Astrocyte (in vitro differentiated cells and primary cell): ENCODE measurements at regions not wholly inside any gene's neighbourhood (a gene's known extent, or its start where the extent isn't known, plus 50 kb on each side); places are given as distances from the start of the nearest gene placed in this dataset.
"Not testable (repeated sequence)": the region's sequence is repeated elsewhere in the genome, so short reads cannot be mapped to it uniquely, and the experiment has no call there.

ENCODE experiments used
- DNase-seq: peaks from one replicate; pipeline ENCODE4 v3.0.0-alpha.2; 2010; ENCODE audit warnings: low read depth
- FAIRE-seq: peaks from 2 replicates; lab custom pipeline; 2011; peaks lifted over from hg19 to GRCh38; lab: Jason Lieb, UNC
- H2AFZ ChIP-seq: 2 replicates; pipeline ENCODE4 v1.6.0; 2012; ENCODE audit warnings: low read depth, low read length, inconsistent platforms
- H3K27ac ChIP-seq: 2 replicates; pipeline ENCODE4 v1.5.1; 2011; ENCODE audit warnings: low read depth, low read length, inconsistent platforms
- H3K27me3 ChIP-seq: 2 replicates; pipeline ENCODE4 v1.6.0; 2011; ENCODE audit warnings: low read length, inconsistent platforms; ENCODE audit not compliant: insufficient read depth
- H3K36me3 ChIP-seq: 2 replicates; pipeline ENCODE4 v1.5.1; 2011; ENCODE audit warnings: low read length, inconsistent platforms; ENCODE audit not compliant: insufficient read depth
- H3K4me1 ChIP-seq: 2 replicates; pipeline ENCODE4 v1.5.1; 2011; ENCODE audit warnings: low read length, inconsistent platforms; ENCODE audit not compliant: insufficient read depth
- H3K4me2 ChIP-seq: 2 replicates; pipeline ENCODE4 v1.6.0; 2012; ENCODE audit warnings: low read length, inconsistent platforms
- H3K4me3 ChIP-seq: 2 replicates; pipeline ENCODE4 v1.5.1; 2011; ENCODE audit warnings: low read depth, mild to moderate bottlenecking, low read length, inconsistent platforms; ENCODE audit not compliant: insufficient read depth
- H3K79me2 ChIP-seq: 2 replicates; pipeline ENCODE4 v1.6.0; 2012; ENCODE audit warnings: mild to moderate bottlenecking, low read length, inconsistent platforms; ENCODE audit not compliant: insufficient read depth
- H3K9ac ChIP-seq: 2 replicates; pipeline ENCODE4 v1.6.0; 2012; ENCODE audit warnings: mild to moderate bottlenecking, low read length, inconsistent platforms
- H3K9me3 ChIP-seq: 2 replicates; pipeline ENCODE4 v1.5.1; 2012; ENCODE audit warnings: low read depth, mild to moderate bottlenecking, low read length, inconsistent platforms; ENCODE audit not compliant: insufficient read depth
- H4K20me1 ChIP-seq: 2 replicates; pipeline ENCODE4 v1.6.0; 2012; ENCODE audit warnings: low read length, inconsistent platforms; ENCODE audit not compliant: insufficient read depth
- H3K27ac Mint-ChIP-seq: one replicate; pipeline ENCODE4 v1.8.0; 2021; ENCODE audit warnings: mild to moderate bottlenecking, mixed read lengths; ENCODE audit not compliant: unreplicated experiment
- H3K27me3 Mint-ChIP-seq: one replicate; pipeline ENCODE4 v1.8.0; 2021; ENCODE audit warnings: low read depth, mixed read lengths; ENCODE audit not compliant: unreplicated experiment
- H3K36me3 Mint-ChIP-seq: one replicate; pipeline ENCODE4 v1.8.0; 2021; ENCODE audit warnings: low read depth, mixed read lengths; ENCODE audit not compliant: unreplicated experiment
- H3K4me1 Mint-ChIP-seq: one replicate; pipeline ENCODE4 v1.8.0; 2021; ENCODE audit warnings: low read depth, mixed read lengths; ENCODE audit not compliant: unreplicated experiment
- H3K4me3 Mint-ChIP-seq: one replicate; pipeline ENCODE4 v1.8.0; 2021; ENCODE audit warnings: mild to moderate bottlenecking, moderate library complexity, mixed read lengths; ENCODE audit not compliant: unreplicated experiment
- H3K9me3 Mint-ChIP-seq: one replicate; pipeline ENCODE4 v1.8.0; 2021; ENCODE audit warnings: mild to moderate bottlenecking, mixed read lengths; ENCODE audit not compliant: unreplicated experiment
- EZH2 ChIP-seq: IDR thresholded peaks from 2 replicates; pipeline ENCODE4 v1.6.1; 2012; ENCODE audit warnings: mild to moderate bottlenecking, low read length, inconsistent platforms; ENCODE audit not compliant: insufficient read depth
- TF ChIP-seq, protein P1 (sequence below): IDR thresholded peaks from 2 replicates; pipeline ENCODE4 v1.5.1; 2011; ENCODE audit warnings: low read depth, mild to moderate bottlenecking, inconsistent platforms, low read length, moderate library complexity; ENCODE audit not compliant: insufficient read depth

GRCh38 chr2:189318761-189319160, 122.5 kb upstream of the WDR75 start:
- no peak overlapping the region for H3K4me2 ChIP-seq
- no peak for FAIRE-seq
- no peaks in the 10 kb centered on the region for H3K9me3 ChIP-seq
- H3K79me2 ChIP-seq = no peaks in the 10 kb centered on the region
- DNase-seq = no peak
- H2AFZ ChIP-seq = no peak overlapping the region
- no peaks in the 10 kb centered on the region for H3K36me3 ChIP-seq
- no peak overlapping the region for H3K27ac Mint-ChIP-seq
- TF ChIP-seq, protein P1, sequence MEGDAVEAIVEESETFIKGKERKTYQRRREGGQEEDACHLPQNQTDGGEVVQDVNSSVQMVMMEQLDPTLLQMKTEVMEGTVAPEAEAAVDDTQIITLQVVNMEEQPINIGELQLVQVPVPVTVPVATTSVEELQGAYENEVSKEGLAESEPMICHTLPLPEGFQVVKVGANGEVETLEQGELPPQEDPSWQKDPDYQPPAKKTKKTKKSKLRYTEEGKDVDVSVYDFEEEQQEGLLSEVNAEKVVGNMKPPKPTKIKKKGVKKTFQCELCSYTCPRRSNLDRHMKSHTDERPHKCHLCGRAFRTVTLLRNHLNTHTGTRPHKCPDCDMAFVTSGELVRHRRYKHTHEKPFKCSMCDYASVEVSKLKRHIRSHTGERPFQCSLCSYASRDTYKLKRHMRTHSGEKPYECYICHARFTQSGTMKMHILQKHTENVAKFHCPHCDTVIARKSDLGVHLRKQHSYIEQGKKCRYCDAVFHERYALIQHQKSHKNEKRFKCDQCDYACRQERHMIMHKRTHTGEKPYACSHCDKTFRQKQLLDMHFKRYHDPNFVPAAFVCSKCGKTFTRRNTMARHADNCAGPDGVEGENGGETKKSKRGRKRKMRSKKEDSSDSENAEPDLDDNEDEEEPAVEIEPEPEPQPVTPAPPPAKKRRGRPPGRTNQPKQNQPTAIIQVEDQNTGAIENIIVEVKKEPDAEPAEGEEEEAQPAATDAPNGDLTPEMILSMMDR = no peak
- no peak for TF ChIP-seq EZH2
- no peak overlapping the region for H3K9ac ChIP-seq
- no peak overlapping the region for H3K4me3 Mint-ChIP-seq
- H3K27me3 Mint-ChIP-seq = no peaks in the 10 kb centered on the region
- H3K36me3 Mint-ChIP-seq = no peaks in the 10 kb centered on the region
- peaks cover 19% of the 10 kb centered on the region for H3K9me3 Mint-ChIP-seq
- no peaks in the 10 kb centered on the region for H3K4me1 ChIP-seq
- no peak overlapping the region for H3K27ac ChIP-seq
- H3K4me3 ChIP-seq = no peak overlapping the region
- no peaks in the 10 kb centered on the region for H3K4me1 Mint-ChIP-seq
- H4K20me1 ChIP-seq = no peaks in the 10 kb centered on the region
- no peaks in the 10 kb centered on the region for H3K27me3 ChIP-seq

- H3K4me1 Mint-ChIP-seq, H3K9ac ChIP-seq, H3K9me3 ChIP-seq, H3K4me3 Mint-ChIP-seq, H3K36me3 ChIP-seq, H2AFZ ChIP-seq, H3K27me3 Mint-ChIP-seq, H3K27ac Mint-ChIP-seq, H3K27ac ChIP-seq, H3K4me2 ChIP-seq, H3K36me3 Mint-ChIP-seq, H3K4me3 ChIP-seq, H4K20me1 ChIP-seq, H3K4me1 ChIP-seq, DNase-seq, H3K79me2 ChIP-seq, FAIRE-seq, H3K27me3 ChIP-seq: not testable (repeated sequence)
- H3K9me3 Mint-ChIP-seq = peaks cover 19% of the 10 kb centered on the region
These were observed 121.8 kb upstream of the WDR75 start for GRCh38 chr2:189319424-189319823.

GRCh38 chr2:189327879-189328847, 113.1 kb upstream of the WDR75 start:
- FAIRE-seq (peak; percentile 83), DNase-seq (peak; percentile 72)
- peaks cover 2% of the 10 kb centered on the region for H3K9me3 Mint-ChIP-seq
- TF ChIP-seq EZH2 = no peak
- TF ChIP-seq, protein P1 = no peak
- no peak overlapping the region for H3K4me3 ChIP-seq
- H3K27ac Mint-ChIP-seq = no peak overlapping the region
- no peaks in the 10 kb centered on the region for H3K27me3 ChIP-seq
- no peak overlapping the region for H2AFZ ChIP-seq
- no peaks in the 10 kb centered on the region for H3K36me3 Mint-ChIP-seq
- peak overlapping the region; percentile 54 for H3K4me2 ChIP-seq
- H3K36me3 ChIP-seq = no peaks in the 10 kb centered on the region
- H3K9ac ChIP-seq = no peak overlapping the region
- peaks cover 11% of the 10 kb centered on the region for H3K4me1 ChIP-seq
- no peaks in the 10 kb centered on the region for H3K79me2 ChIP-seq
- H3K27ac ChIP-seq = peak overlapping the region; percentile 51
- peaks cover 4% of the 10 kb centered on the region for H3K4me1 Mint-ChIP-seq
- no peaks in the 10 kb centered on the region for H3K9me3 ChIP-seq
- H3K4me3 Mint-ChIP-seq = no peak overlapping the region
- H4K20me1 ChIP-seq = no peaks in the 10 kb centered on the region
- H3K27me3 Mint-ChIP-seq = no peaks in the 10 kb centered on the region
